ENCODE measurements at regions not wholly inside any gene's neighbourhood (a gene's known extent, or its start where the extent isn't known, plus 50 kb on each side); places are given as distances from the start of the nearest gene placed in this dataset.

- peaks cover 39% of the 10 kb centered on the region for H3K27me3 Mint-ChIP-seq
- peaks cover under 1% of the 10 kb centered on the region for H3K4me1 Mint-ChIP-seq
- no peak overlapping the region for H3K27ac Mint-ChIP-seq
- ATAC-seq (no peak), DNase-seq (no peak)
- H3K4me3 Mint-ChIP-seq = no peak overlapping the region
- H3K36me3 Mint-ChIP-seq (ENCODE audit: low read depth) = peaks cover 2% of the 10 kb centered on the region
- no peaks in the 10 kb centered on the region for H3K9me3 ChIP-seq (ENCODE audit: control insufficient read depth, low read length, poor library complexity, severe bottlenecking)
Measured at GRCh38 chr16:17612336-17612735, 141.6 kb upstream of the XYLT1 start.

GRCh38 chr16:17607609-17608008 is 136.8 kb upstream of the XYLT1 start:
- no peak overlapping the region for H3K4me3 Mint-ChIP-seq
- no peak for ATAC-seq

GRCh38 chr16:17607075-17607509 is 136.3 kb upstream of the XYLT1 start:
- H3K27me3 Mint-ChIP-seq = peaks cover 25% of the 10 kb centered on the region
- H3K27ac Mint-ChIP-seq = peak overlapping the region; percentile 1
- no peaks in the 10 kb centered on the region for H3K36me3 Mint-ChIP-seq (ENCODE audit: low read depth)
- DNase-seq (no peak), ATAC-seq (no peak)
- H3K4me1 Mint-ChIP-seq = peaks cover 9% of the 10 kb centered on the region
- no peaks in the 10 kb centered on the region for H3K9me3 ChIP-seq (ENCODE audit: control insufficient read depth, low read length, poor library complexity, severe bottlenecking)
- H3K4me3 Mint-ChIP-seq = peak overlapping the region; percentile 39

More at GRCh38 chr16:17607609-17608008, 136.8 kb upstream of the XYLT1 start:
- Mint-ChIP-seq H3K4me1 (peaks cover 9% of the 10 kb centered on the region), H3K36me3 (ENCODE audit: low read depth) (no peaks in the 10 kb centered on the region), H3K27ac (peak overlapping the region; percentile 1), H3K27me3 (peaks cover 29% of the 10 kb centered on the region)
- no peak for DNase-seq
- H3K9me3 ChIP-seq (ENCODE audit: control insufficient read depth, low read length, poor library complexity, severe bottlenecking) = no peaks in the 10 kb centered on the region

- H3K9me3 ChIP-seq (ENCODE audit: control insufficient read depth, low read length, poor library complexity, severe bottlenecking) = no peaks in the 10 kb centered on the region
- peaks cover 9% of the 10 kb centered on the region for H3K4me1 Mint-ChIP-seq
- H3K27me3 Mint-ChIP-seq = peaks cover 28% of the 10 kb centered on the region
- DNase-seq = no peak
- no peak overlapping the region for H3K27ac Mint-ChIP-seq
- no peak for ATAC-seq
- peak overlapping the region; percentile 39 for H3K4me3 Mint-ChIP-seq
- no peaks in the 10 kb centered on the region for H3K36me3 Mint-ChIP-seq (ENCODE audit: low read depth)
Measured at GRCh38 chr16:17606460-17606859, 135.7 kb upstream of the XYLT1 start.

- no peaks in the 10 kb centered on the region for H3K9me3 ChIP-seq (ENCODE audit: control insufficient read depth, low read length, poor library complexity, severe bottlenecking)
- Mint-ChIP-seq H3K4me3 (no peak overlapping the region), H3K27me3 (peaks cover 25% of the 10 kb centered on the region), H3K4me1 (peaks cover 9% of the 10 kb centered on the region), H3K36me3 (ENCODE audit: low read depth) (no peaks in the 10 kb centered on the region), H3K27ac (peak overlapping the region; percentile 54)
- ATAC-seq (no peak), DNase-seq (no peak)
Measured at GRCh38 chr16:17605784-17606183, 135.0 kb upstream of the XYLT1 start.

GRCh38 chr16:17603626-17604025 is 132.9 kb upstream of the XYLT1 start:
- ATAC-seq (no peak), DNase-seq (no peak)
- Mint-ChIP-seq H3K27me3 (peaks cover 11% of the 10 kb centered on the region), H3K4me1 (peaks cover 9% of the 10 kb centered on the region), H3K27ac (no peak overlapping the region), H3K36me3 (ENCODE audit: low read depth) (no peaks in the 10 kb centered on the region), H3K4me3 (no peak overlapping the region)
- H3K9me3 ChIP-seq (ENCODE audit: control insufficient read depth, low read length, poor library complexity, severe bottlenecking) = no peaks in the 10 kb centered on the region

GRCh38 chr16:17602678-17603077 is 131.9 kb upstream of the XYLT1 start:
- peaks cover 4% of the 10 kb centered on the region for H3K9me3 ChIP-seq (ENCODE audit: control insufficient read depth, low read length, poor library complexity, severe bottlenecking)
- Mint-ChIP-seq H3K36me3 (ENCODE audit: low read depth) (no peaks in the 10 kb centered on the region), H3K27me3 (peaks cover 11% of the 10 kb centered on the region), H3K4me1 (peaks cover 9% of the 10 kb centered on the region), H3K4me3 (no peak overlapping the region), H3K27ac (no peak overlapping the region)
- ATAC-seq (peak; percentile 44), DNase-seq (no peak)

GRCh38 chr16:17598968-17599367 is 128.2 kb upstream of the XYLT1 start:
- ATAC-seq = no peak

GRCh38 chr16:17591655-17592405 is 121.1 kb upstream of the XYLT1 start:
- Mint-ChIP-seq H3K4me1 (peaks cover 4% of the 10 kb centered on the region), H3K27me3 (peaks cover 13% of the 10 kb centered on the region), H3K27ac (peak overlapping the region; percentile 94), H3K36me3 (ENCODE audit: low read depth) (no peaks in the 10 kb centered on the region), H3K4me3 (peak overlapping the region; percentile 73)
- DNase-seq = no peak
- H3K9me3 ChIP-seq (ENCODE audit: control insufficient read depth, low read length, poor library complexity, severe bottlenecking) = no peaks in the 10 kb centered on the region
- ATAC-seq = peak; percentile 64

More at GRCh38 chr16:17598968-17599367, 128.2 kb upstream of the XYLT1 start:
- Mint-ChIP-seq H3K4me1 (no peaks in the 10 kb centered on the region), H3K27ac (no peak overlapping the region), H3K36me3 (ENCODE audit: low read depth) (no peaks in the 10 kb centered on the region), H3K4me3 (no peak overlapping the region), H3K27me3 (peaks cover 11% of the 10 kb centered on the region)
- H3K9me3 ChIP-seq (ENCODE audit: control insufficient read depth, low read length, poor library complexity, severe bottlenecking) = peaks cover 4% of the 10 kb centered on the region
- no peak for DNase-seq

- no peaks in the 10 kb centered on the region for H3K36me3 Mint-ChIP-seq (ENCODE audit: low read depth)
- H3K27me3 Mint-ChIP-seq = peaks cover 13% of the 10 kb centered on the region
- peak; percentile 81 for ATAC-seq
- H3K27ac Mint-ChIP-seq = peak overlapping the region; percentile 94
- no peaks in the 10 kb centered on the region for H3K9me3 ChIP-seq (ENCODE audit: control insufficient read depth, low read length, poor library complexity, severe bottlenecking)
- DNase-seq = peak in 2 of 3 donors; percentile 14 to 19
- H3K4me1 Mint-ChIP-seq = peaks cover 4% of the 10 kb centered on the region
- peak overlapping the region; percentile 73 for H3K4me3 Mint-ChIP-seq
Measured at GRCh38 chr16:17590711-17591654, 120.2 kb upstream of the XYLT1 start.

GRCh38 chr16:17589898-17590297 is 119.1 kb upstream of the XYLT1 start:
- peaks cover 13% of the 10 kb centered on the region for H3K27me3 Mint-ChIP-seq
- DNase-seq = no peak
- H3K27ac Mint-ChIP-seq = peak overlapping the region; percentile 94
- no peak overlapping the region for H3K4me3 Mint-ChIP-seq
- H3K9me3 ChIP-seq (ENCODE audit: control insufficient read depth, low read length, poor library complexity, severe bottlenecking) = no peaks in the 10 kb centered on the region
- no peaks in the 10 kb centered on the region for H3K36me3 Mint-ChIP-seq (ENCODE audit: low read depth)
- peaks cover 4% of the 10 kb centered on the region for H3K4me1 Mint-ChIP-seq
- no peak for ATAC-seq

- no peak overlapping the region for H3K27ac Mint-ChIP-seq
- DNase-seq (no peak), ATAC-seq (no peak)
- H3K27me3 Mint-ChIP-seq = peaks cover 13% of the 10 kb centered on the region
- no peaks in the 10 kb centered on the region for H3K9me3 ChIP-seq (ENCODE audit: control insufficient read depth, low read length, poor library complexity, severe bottlenecking)
- H3K36me3 Mint-ChIP-seq (ENCODE audit: low read depth) = no peaks in the 10 kb centered on the region
- H3K4me3 Mint-ChIP-seq = no peak overlapping the region
- H3K4me1 Mint-ChIP-seq = no peaks in the 10 kb centered on the region
Measured at GRCh38 chr16:17585449-17586074, 114.8 kb upstream of the XYLT1 start.

All from T-helper 17 cell (primary cell).